NCI-H226 (cell line): ENCODE measurements at regions not wholly inside any gene's neighbourhood (a gene's known extent, or its start where the extent isn't known, plus 50 kb on each side); places are given as distances from the start of the nearest gene placed in this dataset.
"Not testable (repeated sequence)": the region's sequence is repeated elsewhere in the genome, so short reads cannot be mapped to it uniquely, and the experiment has no call there.

Experiments used
- DNase-seq: peaks from one replicate; pipeline ENCODE4 v3.0.0-alpha.2; 2015

- not testable (repeated sequence) for DNase-seq
Measured at GRCh38 chr16:29124162-29124561, 139.3 kb downstream of the LAT start.

DNA sequence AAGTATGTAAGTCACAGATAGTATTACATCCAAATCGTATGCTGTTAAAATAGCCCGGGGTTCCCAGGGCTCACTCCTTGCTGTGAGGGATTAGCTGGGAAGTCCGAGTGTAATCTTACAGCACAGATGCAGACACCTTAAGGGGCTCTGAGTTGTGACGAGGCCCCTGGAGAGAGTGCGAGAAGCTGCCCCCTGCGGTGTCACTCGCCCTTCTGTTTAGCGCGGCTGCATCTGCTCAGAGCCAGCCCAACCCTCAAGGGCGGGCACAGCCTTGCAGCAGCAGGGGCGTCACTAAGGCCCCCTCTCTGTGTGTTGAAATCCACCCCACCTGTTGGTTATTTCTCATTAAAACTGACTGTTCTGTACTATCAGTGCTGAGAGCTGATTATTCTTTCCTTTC lies 135.8 kb downstream of the LAT start:
- not testable (repeated sequence) for DNase-seq

DNA sequence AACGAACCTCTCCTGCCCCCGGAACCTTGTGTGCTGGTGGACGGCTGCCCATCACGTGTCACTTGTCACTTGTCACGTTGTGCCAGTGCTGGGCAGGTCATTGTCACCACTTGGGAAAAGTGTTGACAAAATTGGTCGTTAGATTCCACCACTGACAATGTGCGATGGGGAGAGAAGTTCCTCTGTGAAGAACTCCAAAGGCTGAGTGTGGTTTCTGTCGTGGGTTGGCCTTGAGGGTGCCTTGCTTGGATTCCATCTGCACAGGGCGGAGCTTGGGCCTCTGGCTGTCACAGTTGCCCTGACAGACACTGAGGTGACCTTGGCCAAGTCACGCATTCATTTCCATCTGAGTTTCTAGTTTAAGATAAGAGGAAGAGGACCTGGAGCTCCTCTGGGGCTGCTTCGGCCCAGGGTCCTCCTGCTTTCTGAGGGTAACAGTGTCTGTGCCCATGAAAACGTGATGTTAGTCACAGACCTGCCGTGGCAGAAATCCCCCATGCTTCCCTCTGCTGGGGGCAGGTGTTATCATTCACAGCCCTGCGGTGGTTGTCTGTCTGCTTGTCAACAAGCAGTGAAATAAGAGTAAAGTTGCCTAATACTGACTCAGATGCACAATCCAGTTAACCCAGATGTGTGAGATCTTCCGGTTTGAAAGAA lies 133.6 kb downstream of the LAT start:
- not testable (repeated sequence) for DNase-seq

GRCh38 chr16:29117631-29118030 lies 132.8 kb downstream of the LAT start:
- DNase-seq = no peak

- DNase-seq = no peak
Measured at GRCh38 chr16:29116980-29117379, 132.1 kb downstream of the LAT start.

- not testable (repeated sequence) for DNase-seq
Measured at GRCh38 chr16:29116207-29116606, 131.4 kb downstream of the LAT start.

GRCh38 chr16:29115802-29116141 lies 130.9 kb downstream of the LAT start:
- DNase-seq = not testable (repeated sequence)

- peak; percentile 30 for DNase-seq
Measured at GRCh38 chr16:29114989-29115801, 130.3 kb downstream of the LAT start.

GRCh38 chr16:29114574-29114973 lies 129.7 kb downstream of the LAT start:
- no peak for DNase-seq

DNA sequence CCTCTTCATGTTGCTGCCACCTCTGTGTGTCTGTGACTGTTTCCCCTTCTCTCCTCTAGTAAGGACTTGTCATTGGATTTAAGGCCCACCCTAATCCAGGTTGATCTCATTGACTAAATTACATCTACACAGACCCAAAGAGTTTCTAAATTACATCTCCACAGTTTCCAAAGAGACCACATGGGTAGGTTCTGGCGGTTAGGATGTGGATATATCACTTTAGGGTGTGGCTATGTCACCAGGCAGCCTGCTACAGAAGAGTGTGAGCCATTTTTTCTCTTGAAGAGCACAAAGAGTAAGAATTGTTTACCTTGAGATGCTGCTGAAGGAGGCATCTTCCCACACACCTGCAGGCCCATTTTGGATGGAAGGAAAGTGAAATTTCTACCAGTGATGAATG lies 128.6 kb downstream of the LAT start:
- DNase-seq = not testable (repeated sequence)

GRCh38 chr16:29112755-29113347 lies 128.0 kb downstream of the LAT start:
- DNase-seq = no peak

DNA sequence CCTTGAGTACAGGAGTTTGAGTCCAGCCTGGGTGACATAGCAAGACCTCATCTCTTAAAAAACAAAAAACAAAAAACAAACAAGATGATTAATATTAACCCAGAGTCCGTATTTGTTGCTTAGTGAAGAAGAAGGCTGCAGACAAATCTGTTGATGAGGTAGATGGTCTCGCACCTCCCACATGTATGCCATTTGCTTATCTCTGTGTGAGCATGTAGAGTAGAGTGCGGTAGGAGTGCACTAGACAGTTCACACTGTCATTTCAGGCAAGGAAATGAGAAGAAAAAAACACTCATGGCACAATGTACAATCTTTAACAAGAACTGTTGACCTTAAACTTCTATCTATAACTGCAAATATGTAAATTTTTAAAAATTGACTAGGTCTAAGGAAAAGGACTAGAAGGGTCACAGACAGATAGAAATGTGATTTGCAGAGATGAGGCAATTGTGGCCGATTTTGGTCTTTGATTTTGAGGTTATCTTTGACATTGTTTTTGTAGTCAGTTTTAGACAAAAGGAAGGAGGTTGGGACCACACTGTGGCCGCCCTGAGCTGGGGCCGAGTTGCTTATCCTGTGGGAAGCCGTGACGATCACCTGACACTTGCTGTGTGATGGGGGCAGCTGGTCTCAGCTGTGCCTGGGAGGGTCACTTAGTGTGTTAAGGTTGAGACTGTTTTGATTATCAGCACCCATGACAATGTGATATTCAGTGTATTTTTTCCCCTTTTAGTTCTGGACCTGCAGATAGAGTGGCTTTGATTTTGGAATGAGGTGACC lies 127.2 kb downstream of the LAT start:
- not testable (repeated sequence) for DNase-seq

GRCh38 chr16:29111421-29111820 lies 126.6 kb downstream of the LAT start:
- DNase-seq = no peak

- DNase-seq = not testable (repeated sequence)
Measured at GRCh38 chr16:29108625-29109169, 123.8 kb downstream of the LAT start.

- no peak for DNase-seq
Measured at GRCh38 chr16:29107299-29107698, 122.4 kb downstream of the LAT start.

GRCh38 chr16:29106259-29106908 lies 121.5 kb downstream of the LAT start:
- DNase-seq = not testable (repeated sequence)

DNA sequence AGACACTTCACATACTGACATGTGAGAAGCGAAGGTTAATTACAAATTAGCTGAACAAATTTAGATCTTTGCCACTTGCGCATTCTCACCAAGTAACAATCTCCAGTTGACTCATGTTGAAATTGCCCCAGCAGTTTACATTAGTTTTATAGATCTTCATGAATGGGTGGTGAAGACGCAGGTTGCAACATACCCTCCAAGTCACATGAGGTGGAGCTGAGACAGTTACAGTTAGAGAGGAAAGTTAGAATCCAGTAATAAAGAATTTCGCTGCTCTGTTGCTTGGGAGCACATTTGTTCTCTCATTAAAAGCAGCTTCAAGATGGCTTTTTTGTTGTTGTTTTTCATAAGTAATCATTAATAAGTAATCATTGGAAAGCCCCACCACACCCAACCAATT lies 119.7 kb downstream of the LAT start:
- DNase-seq = not testable (repeated sequence)

DNA sequence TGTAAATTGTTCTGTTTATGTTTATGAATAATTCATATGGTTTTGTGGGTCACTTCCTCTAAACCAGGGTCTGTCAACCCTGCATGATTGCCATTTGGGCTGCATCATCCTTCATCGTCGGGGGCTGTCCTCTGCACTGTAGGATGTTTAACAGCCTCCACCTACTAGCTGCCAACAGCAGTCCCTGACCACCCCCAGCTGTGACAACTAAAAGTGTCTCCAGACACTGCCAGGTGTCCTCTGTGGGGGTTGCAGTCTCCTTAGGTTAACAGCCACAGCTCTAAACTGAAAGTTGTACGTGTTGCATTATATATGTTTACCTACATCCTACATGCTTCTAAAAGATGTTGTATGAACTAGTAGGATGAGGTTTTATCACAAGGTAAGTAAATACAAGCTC lies 113.1 kb downstream of the LAT start:
- not testable (repeated sequence) for DNase-seq

- not testable (repeated sequence) for DNase-seq
Measured at GRCh38 chr16:29094729-29095624, 110.1 kb downstream of the LAT start.

GRCh38 chr16:29094325-29094724 lies 109.5 kb downstream of the LAT start:
- DNase-seq = not testable (repeated sequence)

DNA sequence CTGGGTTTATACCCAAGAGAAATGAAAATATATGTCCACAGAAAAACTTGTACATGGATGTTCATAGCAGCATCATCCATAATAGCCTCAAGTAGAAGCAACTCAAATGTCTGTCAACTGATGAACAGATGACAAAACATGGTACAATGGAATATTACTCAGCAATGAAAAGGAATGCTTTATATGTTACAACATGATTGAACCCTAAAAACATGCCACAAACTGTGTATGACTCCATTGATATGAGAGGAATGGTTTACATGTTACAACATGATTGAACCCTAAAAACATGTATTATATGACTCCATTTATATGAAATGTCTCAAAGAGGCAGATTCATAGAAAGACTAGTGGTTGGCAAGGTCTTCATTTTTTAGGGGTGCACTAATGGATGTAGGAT lies 104.8 kb downstream of the LAT start:
- not testable (repeated sequence) for DNase-seq
